K562 (cell line): ENCODE measurements at regions not wholly inside any gene's neighbourhood (a gene's known extent, or its start where the extent isn't known, plus 50 kb on each side); places are given as distances from the start of the nearest gene placed in this dataset.

Source experiments
- ATAC-seq: fragments of 200-7000 bp; cut with Tn5 transposase; 3 replicates; pipeline ENCODE4 v1.9.1; 2020; ENCODE audit warnings: moderate library complexity
- BruUV-seq: library from RNA; stranded (reverse); fragments of 400-500 nt; replicated peaks from 2 replicates; lab custom pipeline; 2021; lab: Mats Ljungman, UMichigan
- CTCF ChIA-PET: fragments of 300-600 bp; formaldehyde crosslinking; extraction: SDS; loops from one replicate; lab custom pipeline; 2021; ENCODE audit warnings: low intra/inter-chr PET ratio; lab: Yijun Ruan, JAX
- POLR2A ChIA-PET: fragments of 300-600, 350-650 bp; sonication (Branson Sonifier 250); formaldehyde crosslinking; extraction: SDS; loops from one replicate; lab custom pipeline; 2021; ENCODE audit warnings: antibody characterized with exemption, inconsistent platforms; lab: Yijun Ruan, JAX
- DNase-seq, 4 experiments: peaks; one replicate each; pipeline versions ENCODE4 v3.0.0 to v3.0.0-alpha.2; 2011 to 2018; ENCODE audit warnings: low spot score in 3 of 4, mixed read lengths in 3 of 4; ENCODE audit errors: extremely low read depth in 1 of 4
- FAIRE-seq: peaks from 2 replicates; lab custom pipeline; 2011; peaks lifted over from hg19 to GRCh38; lab: Jason Lieb, UNC
- H2AFZ ChIP-seq: 2 replicates; pipeline ENCODE4 v1.6.0; 2011; ENCODE audit warnings: low read depth, low read length, control low read depth, inconsistent platforms
- H3K27ac ChIP-seq: fragments of 200-600 bp; 3 replicates; pipeline ENCODE4 v1.8.0; 2011; ENCODE audit warnings: low read depth, mild to moderate bottlenecking, control low read depth, inconsistent platforms, low read length, moderate library complexity, mixed read lengths; ENCODE audit errors: extremely low read depth
- H3K27me3 ChIP-seq, 2 experiments: fragments of 300-600 bp in 1 of 2; 2 replicates in 1 of 2; 3 replicates in 1 of 2; pipeline versions ENCODE4 v1.6.0 to v1.8.0; 2011; ENCODE audit warnings: inconsistent platforms in 2 of 2, low read length in 2 of 2, mild to moderate bottlenecking in 1 of 2, mixed read lengths in 1 of 2, moderate library complexity in 1 of 2; ENCODE audit not compliant: control insufficient read depth in 2 of 2, insufficient read depth in 2 of 2
- H3K36me3 ChIP-seq: fragments of 300-600 bp; 3 replicates; pipeline ENCODE4 v1.8.0; 2011; ENCODE audit warnings: mild to moderate bottlenecking, low read length, inconsistent platforms; ENCODE audit not compliant: control insufficient read depth, insufficient read depth
- H3K4me1 ChIP-seq, 2 experiments: fragments of 200-600 bp in 1 of 2; replicated peaks in 1 of 2; 2 replicates in 1 of 2; 3 replicates in 1 of 2; pipeline versions ENCODE4 v1.5.1 to v1.8.0; 2011; ENCODE audit warnings: inconsistent platforms in 2 of 2, low read length in 2 of 2, mild to moderate bottlenecking in 1 of 2, mixed read lengths in 1 of 2, moderate library complexity in 1 of 2; ENCODE audit not compliant: control insufficient read depth in 2 of 2, insufficient read depth in 2 of 2
- H3K4me2 ChIP-seq: 2 replicates; pipeline ENCODE4 v1.6.1; 2011; ENCODE audit warnings: low read length, control low read depth, inconsistent platforms, mixed read lengths; ENCODE audit not compliant: insufficient read depth
- H3K4me3 ChIP-seq: fragments of 200-600 bp; sonication (generic), shearing (Covaris generic); 2 replicates; pipeline ENCODE4 v1.5.1; 2016; ENCODE audit warnings: control low read depth, inconsistent platforms
- H3K79me2 ChIP-seq: fragments of 200-600 bp; 3 replicates; pipeline ENCODE4 v1.8.0; 2011; ENCODE audit warnings: low read length, inconsistent platforms; ENCODE audit not compliant: control insufficient read depth, insufficient read depth
- H3K9ac ChIP-seq, 2 experiments: 2 replicates each; pipeline versions ENCODE4 v1.6.0 to v1.6.1; 2011; ENCODE audit warnings: low read depth in 2 of 2, low read length in 2 of 2, control low read depth in 1 of 2, inconsistent platforms in 1 of 2, mild to moderate bottlenecking in 1 of 2, mixed read lengths in 1 of 2; ENCODE audit not compliant: insufficient read depth in 1 of 2
- H3K9me1 ChIP-seq: one replicate; pipeline ENCODE4 v1.6.0; 2011; ENCODE audit warnings: inconsistent platforms, mild to moderate bottlenecking, low read length, moderate library complexity; ENCODE audit not compliant: control insufficient read depth, insufficient read depth
- H3K9me3 ChIP-seq: replicated peaks from 2 replicates; pipeline ENCODE4 v1.5.1; 2011; ENCODE audit warnings: low read depth, low read length, inconsistent platforms; ENCODE audit not compliant: control insufficient read depth, insufficient read depth
- H4K20me1 ChIP-seq: replicated peaks from 2 replicates; pipeline ENCODE4 v1.6.1; 2011; ENCODE audit warnings: low read length, inconsistent platforms, mixed read lengths; ENCODE audit not compliant: control insufficient read depth, insufficient read depth
- ATF6 ChIP-seq: sonication (generic); formaldehyde crosslinking; IDR thresholded peaks from 2 replicates; pipeline ENCODE4 v1.4.0; 2020; ENCODE audit warnings: mild to moderate bottlenecking, missing genetic modification reagents
- CHD4 ChIP-seq: fragments of 200-600 bp; sonication (generic); IDR thresholded peaks from 3 replicates; pipeline ENCODE4 v1.6.1; 2012; ENCODE audit warnings: low read depth, mild to moderate bottlenecking, mixed read lengths, low read length, inconsistent platforms; ENCODE audit not compliant: insufficient read depth, insufficient replicate concordance, poor library complexity, severe bottlenecking
- FOXA1 ChIP-seq: fragments of 450-650 bp; IDR thresholded peaks from 2 replicates; pipeline ENCODE4 v1.6.1; 2016; ENCODE audit warnings: mild to moderate bottlenecking, borderline replicate concordance
- HSF4 ChIP-seq: fragments of 250-450 bp; sonication (Bioruptor Pico); IDR thresholded peaks from 2 replicates; pipeline ENCODE4 v2.1.2; 2022; ENCODE audit warnings: mild to moderate bottlenecking, moderate library complexity, borderline replicate concordance
- PTRF ChIP-seq: fragments of 450-650 bp; IDR thresholded peaks from 2 replicates; pipeline ENCODE4 v1.6.1; 2016; ENCODE audit warnings: mild to moderate bottlenecking, missing genetic modification characterization, missing compliant biosample characterization
- RCOR1 ChIP-seq, 2 experiments: IDR thresholded peaks; 2 replicates each; pipeline ENCODE4 v1.6.1; 2012; ENCODE audit warnings: low read depth in 2 of 2, low read length in 2 of 2, borderline replicate concordance in 1 of 2, improper control_type of control experiment in 1 of 2
- RREB1 ChIP-seq: fragments of 250-450 bp; sonication (Bioruptor Pico); IDR thresholded peaks from 2 replicates; pipeline ENCODE4 v1.4.0; 2020
- TOE1 ChIP-seq, 2 experiments: fragments of 450-650 bp in 1 of 2; sonication (generic) in 1 of 2; formaldehyde crosslinking in 1 of 2; IDR thresholded peaks; 2 replicates each; pipeline versions ENCODE4 v1.7.1 to v1.8.0; 2016 to 2022; ENCODE audit warnings: borderline replicate concordance in 2 of 2, mild to moderate bottlenecking in 2 of 2, antibody characterized with exemption in 1 of 2, inconsistent platforms in 1 of 2, low read depth in 1 of 2, missing genetic modification reagents in 1 of 2, moderate library complexity in 1 of 2
- XRCC3 ChIP-seq: fragments of 450-650 bp; IDR thresholded peaks from 2 replicates; pipeline ENCODE4 v1.6.1; 2017; ENCODE audit warnings: mild to moderate bottlenecking, moderate library complexity
- WGBS: fragments of 100-300 bp; shearing (Covaris generic); methylation state at CpG from one replicate; pipeline ENCODE4 v1.1.6; 2016; ENCODE audit warnings: low coverage, mixed read lengths; ENCODE audit not compliant: insufficient coverage; ENCODE audit errors: missing lambda C conversion rate; 5-methylcytosine and 5-hydroxymethylcytosine counted together
- in situ Hi-C: fragments of 300-500 bp; cut with MboI; formaldehyde crosslinking; loops from 4 replicates; pipeline ENCODE4 v1.15.0; 2018; ENCODE audit warnings: inconsistent platforms, mixed read lengths
- intact Hi-C: fragments of 100-400 bp; cut with micrococcal nuclease; formaldehyde crosslinking; loops from 2 replicates; pipeline ENCODE4 v1.14.2; 2022
- TF ChIP-seq, protein P1 (sequence below): fragments of 450-650 bp; IDR thresholded peaks from 2 replicates; pipeline ENCODE4 v1.6.1; 2017; ENCODE audit warnings: mild to moderate bottlenecking, moderate library complexity

DNA sequence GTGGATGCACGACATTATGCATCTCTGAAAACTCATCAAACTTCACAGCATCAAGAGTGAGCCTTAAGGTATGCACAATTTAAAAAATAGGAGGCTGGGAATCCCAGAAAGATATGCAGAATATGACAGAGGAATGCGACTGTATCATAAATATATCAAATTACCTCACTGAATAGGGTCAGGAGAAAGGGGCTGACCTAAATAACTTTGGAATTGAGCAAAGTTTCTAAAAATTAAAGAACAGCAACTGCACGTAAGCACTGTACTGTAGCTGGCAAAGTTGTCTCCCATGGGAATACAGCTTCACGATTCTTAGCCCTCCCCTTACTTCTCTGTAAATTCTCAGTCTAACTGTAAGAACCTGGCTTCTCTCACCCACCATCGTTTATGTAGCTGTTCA is 397.4 kb upstream of the ZFP42 start:
- intact Hi-C loops (no loop called here), in situ Hi-C loops (no loop called here)
- 0% methylated on average over 5 of the region's 5 CpGs for WGBS
- Histone ChIP-seq H3K27ac (no peak overlapping the region), H3K27me3 (no peaks in the 10 kb centered on the region), H3K9me3 (no peaks in the 10 kb centered on the region), H4K20me1 (no peaks in the 10 kb centered on the region), H3K4me1 (no peaks in the 10 kb centered on the region), H2AFZ (no peak overlapping the region), H3K36me3 (no peaks in the 10 kb centered on the region), H3K9ac (no peak overlapping the region), H3K79me2 (no peaks in the 10 kb centered on the region), H3K9me1 (no peaks in the 10 kb centered on the region), H3K4me3 (no peak overlapping the region), H3K4me2 (no peak overlapping the region)
- DNase-seq (no peak), FAIRE-seq (no peak), ATAC-seq (no peak)
- POLR2A ChIA-PET: no interaction called here
- BruUV-seq: no TSS peak
- TF ChIP-seq XRCC3 (no peak), TOE1 (IDR thresholded peaks at IDR 0.05; ENCODE audit: borderline replicate concordance) (no peak), TOE1 (CRISPR knock-in tag; IDR thresholded peaks at IDR 0.05; ENCODE audit: borderline replicate concordance, low read depth) (no peak), PTRF (no peak), HSF4 (no peak), RCOR1 (IDR thresholded peaks at IDR 0.05; ENCODE audit: borderline replicate concordance in 1 of 2, low read depth in 2 of 2, low read length in 2 of 2) (no peak), RREB1 (CRISPR knock-in tag) (no peak), FOXA1 (no peak), CHD4 (no peak), ATF6 (no peak)
- TF ChIP-seq, protein P1, sequence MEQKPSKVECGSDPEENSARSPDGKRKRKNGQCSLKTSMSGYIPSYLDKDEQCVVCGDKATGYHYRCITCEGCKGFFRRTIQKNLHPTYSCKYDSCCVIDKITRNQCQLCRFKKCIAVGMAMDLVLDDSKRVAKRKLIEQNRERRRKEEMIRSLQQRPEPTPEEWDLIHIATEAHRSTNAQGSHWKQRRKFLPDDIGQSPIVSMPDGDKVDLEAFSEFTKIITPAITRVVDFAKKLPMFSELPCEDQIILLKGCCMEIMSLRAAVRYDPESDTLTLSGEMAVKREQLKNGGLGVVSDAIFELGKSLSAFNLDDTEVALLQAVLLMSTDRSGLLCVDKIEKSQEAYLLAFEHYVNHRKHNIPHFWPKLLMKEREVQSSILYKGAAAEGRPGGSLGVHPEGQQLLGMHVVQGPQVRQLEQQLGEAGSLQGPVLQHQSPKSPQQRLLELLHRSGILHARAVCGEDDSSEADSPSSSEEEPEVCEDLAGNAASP: no peak
- CTCF ChIA-PET: no interaction called here
